ENCODE measurements at regions not wholly inside any gene's neighbourhood (a gene's known extent, or its start where the extent isn't known, plus 50 kb on each side); places are given as distances from the start of the nearest gene placed in this dataset.

DNA sequence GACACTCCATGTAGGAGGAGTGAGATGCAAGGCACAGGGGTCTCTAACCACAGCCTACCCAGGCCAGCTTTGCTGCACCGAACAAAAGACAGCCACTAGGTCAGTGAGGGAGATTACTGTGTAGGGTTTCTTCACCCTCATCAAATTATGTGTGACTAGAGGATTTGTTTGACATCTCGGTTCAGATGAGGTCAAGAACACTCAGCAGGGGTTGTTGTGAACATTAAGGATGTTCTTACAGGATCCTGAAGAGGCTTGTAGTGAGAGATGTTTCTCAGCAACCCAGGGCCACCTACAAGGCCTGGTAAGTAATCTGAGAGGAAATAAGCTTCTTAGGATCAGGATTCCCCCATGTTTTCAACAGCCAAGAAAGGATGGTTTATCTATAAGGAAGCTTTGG is 202.1 kb downstream of the NXPE2 start:
- TF ChIP-seq EP300 (IDR thresholded peaks at IDR 0.05), result no peak
- TF ChIP-seq POLR2A (IDR thresholded peaks at IDR 0.05), result no peak
- no peak for TF ChIP-seq POLR2AphosphoS5 (IDR thresholded peaks at IDR 0.05)
- TF ChIP-seq, protein P1, sequence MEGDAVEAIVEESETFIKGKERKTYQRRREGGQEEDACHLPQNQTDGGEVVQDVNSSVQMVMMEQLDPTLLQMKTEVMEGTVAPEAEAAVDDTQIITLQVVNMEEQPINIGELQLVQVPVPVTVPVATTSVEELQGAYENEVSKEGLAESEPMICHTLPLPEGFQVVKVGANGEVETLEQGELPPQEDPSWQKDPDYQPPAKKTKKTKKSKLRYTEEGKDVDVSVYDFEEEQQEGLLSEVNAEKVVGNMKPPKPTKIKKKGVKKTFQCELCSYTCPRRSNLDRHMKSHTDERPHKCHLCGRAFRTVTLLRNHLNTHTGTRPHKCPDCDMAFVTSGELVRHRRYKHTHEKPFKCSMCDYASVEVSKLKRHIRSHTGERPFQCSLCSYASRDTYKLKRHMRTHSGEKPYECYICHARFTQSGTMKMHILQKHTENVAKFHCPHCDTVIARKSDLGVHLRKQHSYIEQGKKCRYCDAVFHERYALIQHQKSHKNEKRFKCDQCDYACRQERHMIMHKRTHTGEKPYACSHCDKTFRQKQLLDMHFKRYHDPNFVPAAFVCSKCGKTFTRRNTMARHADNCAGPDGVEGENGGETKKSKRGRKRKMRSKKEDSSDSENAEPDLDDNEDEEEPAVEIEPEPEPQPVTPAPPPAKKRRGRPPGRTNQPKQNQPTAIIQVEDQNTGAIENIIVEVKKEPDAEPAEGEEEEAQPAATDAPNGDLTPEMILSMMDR (IDR thresholded peaks at IDR 0.05), result no peak
- no peak overlapping the region for H3K27ac ChIP-seq
- 52 to 78% methylated on average over 2 of the region's 2 CpGs for WGBS, 2 donors
- intact Hi-C loops (cut with DNase I), result no loop called here
- no peaks in the 10 kb centered on the region for H3K9me3 ChIP-seq
- DNase-seq, result no peak
- H3K4me3 ChIP-seq, result no peak overlapping the region
- H3K27me3 ChIP-seq, result no peaks in the 10 kb centered on the region
- no peaks in the 10 kb centered on the region for H3K36me3 ChIP-seq
- H3K4me1 ChIP-seq, result no peaks in the 10 kb centered on the region

DNA sequence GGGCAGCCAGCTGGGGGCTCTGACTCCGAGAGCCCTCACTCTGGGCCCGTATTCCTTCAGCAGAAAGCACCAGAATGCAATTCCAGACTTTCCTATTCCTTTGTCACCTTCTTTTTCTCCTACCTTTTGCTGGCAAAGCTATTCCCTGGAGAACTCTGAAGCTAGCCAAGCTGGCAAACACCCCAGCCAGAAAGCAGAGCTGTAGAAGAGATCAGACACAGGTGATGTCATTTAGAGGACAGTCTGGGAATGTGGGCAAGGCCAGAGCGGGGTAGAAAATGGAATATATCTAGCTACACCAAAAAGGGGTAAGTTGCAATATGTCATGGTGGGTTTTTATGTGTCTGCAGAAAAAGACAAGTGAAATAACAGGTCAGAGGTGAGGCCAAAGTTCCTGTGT is 205.1 kb downstream of the NXPE2 start:
- no peaks in the 10 kb centered on the region for H3K4me1 ChIP-seq
- H3K36me3 ChIP-seq, result no peaks in the 10 kb centered on the region
- DNase-seq, result no peak
- H3K4me3 ChIP-seq, result no peak overlapping the region
- intact Hi-C loops (cut with DNase I), result no loop called here
- TF ChIP-seq EP300 (IDR thresholded peaks at IDR 0.05) (no peak), POLR2A (IDR thresholded peaks at IDR 0.05) (no peak), POLR2AphosphoS5 (IDR thresholded peaks at IDR 0.05) (no peak)
- TF ChIP-seq, protein P1 (IDR thresholded peaks at IDR 0.05), result no peak
- no peaks in the 10 kb centered on the region for H3K9me3 ChIP-seq
- H3K27ac ChIP-seq, result no peak overlapping the region
- H3K27me3 ChIP-seq, result no peaks in the 10 kb centered on the region
- WGBS, 2 donors, result 82 to 92% methylated on average over 3 of the region's 3 CpGs

DNA sequence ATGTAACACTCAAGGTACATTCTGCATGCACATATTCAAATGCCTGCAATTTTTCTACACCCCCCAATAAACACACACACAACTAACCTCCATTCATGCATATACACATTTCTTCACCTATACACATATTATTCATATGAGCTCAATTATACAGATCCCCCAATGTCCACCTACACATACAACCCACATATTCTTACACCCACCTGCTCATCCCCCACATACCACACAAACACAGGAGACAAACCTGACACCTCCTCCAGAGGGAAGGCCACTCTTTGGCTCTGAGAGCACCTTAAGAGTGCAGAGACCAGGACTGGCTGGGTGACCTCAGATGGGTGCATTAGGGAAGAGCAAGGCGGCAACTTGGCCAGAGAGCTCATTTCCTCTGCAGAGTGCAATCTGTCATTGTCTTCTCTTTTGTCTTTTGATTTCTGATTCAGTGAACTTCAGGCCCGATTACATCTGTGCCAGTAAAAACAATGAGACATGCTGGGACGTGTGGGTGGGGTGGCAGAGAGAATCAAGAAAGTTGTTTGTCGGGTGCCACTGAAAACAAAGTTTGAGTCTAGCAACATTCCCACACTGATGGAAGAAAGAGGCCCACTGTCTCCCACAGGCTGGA is 208.4 kb downstream of the NXPE2 start:
- peaks cover 0 to 5% (median 0%) of the 10 kb centered on the region in 4 donors for H3K9me3 ChIP-seq
- no peaks in the 10 kb centered on the region for H3K27me3 ChIP-seq
- no peak for TF ChIP-seq POLR2AphosphoS5 (IDR thresholded peaks at IDR 0.05)
- TF ChIP-seq EP300 (IDR thresholded peaks at IDR 0.05), result no peak
- TF ChIP-seq, protein P1 (IDR thresholded peaks at IDR 0.05), result no peak
- no peak for TF ChIP-seq POLR2A (IDR thresholded peaks at IDR 0.05)
- no peak overlapping the region for H3K4me3 ChIP-seq
- no peak overlapping the region for H3K27ac ChIP-seq
- no peaks in the 10 kb centered on the region for H3K4me1 ChIP-seq
- 64 to 70% methylated on average over 4 of the region's 4 CpGs for WGBS, 2 donors
- no peaks in the 10 kb centered on the region for H3K36me3 ChIP-seq
- no peak for DNase-seq
- intact Hi-C loops (cut with DNase I), result no loop called here

DNA sequence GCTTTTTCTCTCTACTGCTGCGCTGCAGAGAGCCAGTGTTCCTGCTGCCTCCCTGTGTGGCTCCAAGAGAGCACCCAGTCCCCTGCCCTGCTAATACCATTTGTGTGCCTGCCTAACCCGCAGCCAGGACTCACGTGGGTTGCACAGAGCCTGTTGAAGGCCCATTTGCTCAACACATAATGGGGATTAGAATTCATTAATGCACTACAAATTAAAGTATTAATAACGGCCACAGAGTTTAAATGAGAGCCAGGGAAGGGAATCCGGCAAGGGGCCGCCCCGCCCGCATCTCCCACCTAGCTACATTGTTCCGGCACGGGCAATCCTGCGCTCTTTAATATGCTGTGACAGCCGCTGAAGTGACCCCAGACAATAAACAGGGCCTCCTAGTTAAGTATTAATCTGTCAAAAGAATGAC is 211.3 kb downstream of the NXPE2 start:
- no peak for TF ChIP-seq EP300 (IDR thresholded peaks at IDR 0.05)
- TF ChIP-seq, protein P1 (IDR thresholded peaks at IDR 0.05), result no peak
- no peak for TF ChIP-seq POLR2AphosphoS5 (IDR thresholded peaks at IDR 0.05)
- no peak for TF ChIP-seq POLR2A (IDR thresholded peaks at IDR 0.05)
- H3K4me1 ChIP-seq, result no peaks in the 10 kb centered on the region
- WGBS, 2 donors, result 13 to 54% methylated on average over 12 of the region's 12 CpGs
- no peak overlapping the region for H3K4me3 ChIP-seq
- H3K9me3 ChIP-seq, result peaks cover 0 to 5% (median 0%) of the 10 kb centered on the region in 4 donors
- no peak for DNase-seq
- no peaks in the 10 kb centered on the region for H3K36me3 ChIP-seq
- intact Hi-C loops (cut with DNase I), result no loop called here
- H3K27me3 ChIP-seq, result no peaks in the 10 kb centered on the region
- no peak overlapping the region for H3K27ac ChIP-seq

DNA sequence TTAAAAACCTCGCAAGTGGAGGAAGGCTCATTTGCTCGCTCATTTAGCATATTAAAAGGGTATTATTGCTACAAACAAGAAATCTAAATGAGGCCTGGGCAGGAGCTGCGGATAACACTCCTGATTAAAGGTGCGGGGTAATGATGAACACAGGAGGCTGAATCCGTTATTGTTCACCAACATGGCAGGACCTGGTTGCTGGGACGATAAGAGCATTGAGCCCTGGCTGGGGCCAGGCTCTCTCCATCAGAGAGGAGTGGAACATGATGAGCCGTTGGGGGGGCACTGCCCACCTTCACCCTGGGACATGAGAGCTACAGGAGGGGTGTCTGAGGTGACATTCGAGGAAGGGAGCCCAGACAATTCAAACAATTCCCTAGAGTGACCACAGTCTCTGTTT is 211.7 kb downstream of the NXPE2 start:
- no peaks in the 10 kb centered on the region for H3K4me1 ChIP-seq
- H3K9me3 ChIP-seq, result peaks cover 0 to 5% (median 0%) of the 10 kb centered on the region in 4 donors
- DNase-seq, result no peak
- H3K4me3 ChIP-seq, result no peak overlapping the region
- 52 to 61% methylated on average over 8 of the region's 8 CpGs for WGBS, 2 donors
- intact Hi-C loops (cut with DNase I), result no loop called here
- TF ChIP-seq, protein P1 (IDR thresholded peaks at IDR 0.05), result no peak
- no peak for TF ChIP-seq POLR2AphosphoS5 (IDR thresholded peaks at IDR 0.05)
- TF ChIP-seq EP300 (IDR thresholded peaks at IDR 0.05), result no peak
- no peak for TF ChIP-seq POLR2A (IDR thresholded peaks at IDR 0.05)
- no peaks in the 10 kb centered on the region for H3K36me3 ChIP-seq
- H3K27ac ChIP-seq, result no peak overlapping the region
- no peaks in the 10 kb centered on the region for H3K27me3 ChIP-seq
